ENCODE measurements at regions not wholly inside any gene's neighbourhood (a gene's known extent, or its start where the extent isn't known, plus 50 kb on each side); places are given as distances from the start of the nearest gene placed in this dataset.
"Not testable (repeated sequence)": the region's sequence is repeated elsewhere in the genome, so short reads cannot be mapped to it uniquely, and the experiment has no call there.

GRCh38 chrX:77342004-77342403 lies 105.2 kb upstream of the FGF16 start:
- no peak overlapping the region for H3K27ac ChIP-seq
- no peak for TF ChIP-seq ZFX (IDR thresholded peaks at IDR 0.05; ENCODE audit: borderline replicate concordance)
- no peak for TF ChIP-seq CTCF (IDR thresholded peaks at IDR 0.05)

- TF ChIP-seq CTCF (IDR thresholded peaks at IDR 0.05) (no peak), ZFX (IDR thresholded peaks at IDR 0.05; ENCODE audit: borderline replicate concordance) (no peak)
- H3K27ac ChIP-seq: no peak overlapping the region
These were observed 100.3 kb upstream of the FGF16 start for GRCh38 chrX:77346859-77347258.

DNA sequence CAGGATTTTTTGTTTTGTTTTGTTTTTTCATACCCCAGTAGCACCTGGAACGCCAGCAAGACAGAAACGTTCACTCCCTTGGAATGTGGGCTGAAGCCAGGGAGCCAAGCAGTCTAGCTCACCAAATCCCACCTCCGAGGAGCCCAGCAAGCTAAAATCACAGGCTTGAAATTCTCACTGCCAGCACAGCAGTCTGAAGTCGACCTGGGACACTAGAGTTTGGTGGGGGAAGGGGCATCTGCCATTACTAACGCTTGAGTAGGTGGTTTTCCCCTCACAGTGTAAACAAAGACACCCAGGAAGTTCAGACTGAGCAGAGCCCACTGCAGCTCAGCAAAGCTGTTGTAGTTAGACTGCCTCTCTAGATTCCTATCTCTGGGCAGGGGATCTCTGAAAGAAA lies 99.6 kb upstream of the FGF16 start:
- H3K27ac ChIP-seq: no peak overlapping the region
- no peak for TF ChIP-seq ZFX (IDR thresholded peaks at IDR 0.05; ENCODE audit: borderline replicate concordance)
- TF ChIP-seq CTCF (IDR thresholded peaks at IDR 0.05): no peak

- no peak overlapping the region for H3K27ac ChIP-seq
- TF ChIP-seq ZFX (IDR thresholded peaks at IDR 0.05; ENCODE audit: borderline replicate concordance) (no peak), CTCF (IDR thresholded peaks at IDR 0.05) (no peak)
These were observed 57.3 kb upstream of the FGF16 start for GRCh38 chrX:77389891-77390290.

DNA sequence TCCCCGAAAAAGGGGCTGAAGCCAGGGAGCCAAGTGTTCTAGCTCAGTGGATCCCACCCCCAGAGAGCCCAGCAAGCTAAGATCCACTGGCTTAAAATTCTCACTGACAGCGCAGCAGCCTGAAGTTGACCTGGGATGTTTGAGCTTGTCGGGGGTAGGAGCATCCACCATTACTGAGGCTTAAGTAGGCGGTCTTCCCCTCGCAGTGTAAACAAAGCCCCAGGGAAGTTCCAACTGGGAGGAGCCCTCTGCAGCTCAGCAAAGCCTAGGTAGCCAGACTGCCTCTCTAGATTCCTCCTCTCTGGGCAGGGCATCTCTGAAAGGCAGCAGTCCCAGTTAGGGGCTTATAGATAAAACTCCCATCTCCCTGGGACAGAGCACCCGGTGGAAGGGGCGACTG lies 56.8 kb upstream of the FGF16 start:
- H3K27ac ChIP-seq: not testable (repeated sequence)

GRCh38 chrX:77396781-77397180 lies 50.4 kb upstream of the FGF16 start:
- H3K27ac ChIP-seq: no peak overlapping the region
- no peak for TF ChIP-seq CTCF (IDR thresholded peaks at IDR 0.05)
- TF ChIP-seq ZFX (IDR thresholded peaks at IDR 0.05; ENCODE audit: borderline replicate concordance): no peak

Data from 22Rv1 (cell line).